T47D (cell line): ENCODE measurements at regions not wholly inside any gene's neighbourhood (a gene's known extent, or its start where the extent isn't known, plus 50 kb on each side); places are given as distances from the start of the nearest gene placed in this dataset.

Experiments
- DNase-seq, 2 experiments: peaks; one replicate each; pipeline versions ENCODE4 v3.0.0 to v3.0.0-alpha.2; 2011 to 2012; ENCODE audit warnings: low read depth in 1 of 2, low spot score in 1 of 2
- JUND ChIP-seq: IDR thresholded peaks from 2 replicates; pipeline ENCODE4 v1.6.1; 2012; ENCODE audit warnings: low read depth
- in situ Hi-C: cut with HindIII; loops from 2 replicates; pipeline ENCODE4 v1.10.0; 2016; ENCODE audit warnings: low sequenced_read_pairs, low pct_unique_long_range_greater_than_20kb

- TF ChIP-seq JUND = no peak
- DNase-seq = no peak
- in situ Hi-C loops = no loop called here
These were observed 1369.9 kb downstream of the EFNB2 start for GRCh38 chr13:105165449-105166125.

GRCh38 chr13:105159841-105160240 is 1375.6 kb downstream of the EFNB2 start:
- no peak for DNase-seq

GRCh38 chr13:105153611-105154010 is 1381.9 kb downstream of the EFNB2 start:
- no peak for DNase-seq
- TF ChIP-seq JUND = no peak
- in situ Hi-C loops = no loop called here

More at GRCh38 chr13:105159841-105160240, 1375.6 kb downstream of the EFNB2 start:
- in situ Hi-C loops = no loop called here
- TF ChIP-seq JUND = no peak

- TF ChIP-seq JUND = no peak
- in situ Hi-C loops = no loop called here
- DNase-seq = no peak
These were observed 1383.8 kb downstream of the EFNB2 start for GRCh38 chr13:105151639-105152038.

GRCh38 chr13:105147461-105147860 is 1388.0 kb downstream of the EFNB2 start:
- in situ Hi-C loops = no loop called here
- DNase-seq = no peak

GRCh38 chr13:105144936-105145335 is 1390.5 kb downstream of the EFNB2 start:
- no peak for TF ChIP-seq JUND
- in situ Hi-C loops = no loop called here

More at GRCh38 chr13:105147461-105147860, 1388.0 kb downstream of the EFNB2 start:
- no peak for TF ChIP-seq JUND

GRCh38 chr13:105144020-105144419 is 1391.4 kb downstream of the EFNB2 start:
- DNase-seq = peak in 1 of 2 experiments; percentile 4
- TF ChIP-seq JUND = no peak
- in situ Hi-C loops = no loop called here

More at GRCh38 chr13:105144936-105145335, 1390.5 kb downstream of the EFNB2 start:
- no peak for DNase-seq

GRCh38 chr13:105142556-105142955 is 1392.9 kb downstream of the EFNB2 start:
- no peak for DNase-seq
- in situ Hi-C loops = no loop called here
- TF ChIP-seq JUND = no peak

- TF ChIP-seq JUND = no peak
- in situ Hi-C loops = no loop called here
- peak; percentile 39 to 80 for DNase-seq
These were observed 1395.8 kb downstream of the EFNB2 start for GRCh38 chr13:105139380-105140285.

GRCh38 chr13:105139048-105139379 is 1396.4 kb downstream of the EFNB2 start:
- no peak for TF ChIP-seq JUND
- in situ Hi-C loops = no loop called here
- no peak for DNase-seq

- in situ Hi-C loops = no loop called here
- no peak for TF ChIP-seq JUND
- DNase-seq = peak in 1 of 2 experiments; percentile 6
These were observed 1399.4 kb downstream of the EFNB2 start for GRCh38 chr13:105135852-105136615.

- DNase-seq = no peak
- in situ Hi-C loops = no loop called here
- TF ChIP-seq JUND = no peak
These were observed 1407.7 kb downstream of the EFNB2 start for GRCh38 chr13:105127732-105128131.
